ENCODE measurements at regions not wholly inside any gene's neighbourhood (a gene's known extent, or its start where the extent isn't known, plus 50 kb on each side); places are given as distances from the start of the nearest gene placed in this dataset.

- in situ Hi-C loops (cut with MboI; ENCODE audit: low sequenced_read_pairs), result no loop called here
These were observed 242.6 kb upstream of the ARID1B start for GRCh38 chr6:156534594-156534993.

DNA sequence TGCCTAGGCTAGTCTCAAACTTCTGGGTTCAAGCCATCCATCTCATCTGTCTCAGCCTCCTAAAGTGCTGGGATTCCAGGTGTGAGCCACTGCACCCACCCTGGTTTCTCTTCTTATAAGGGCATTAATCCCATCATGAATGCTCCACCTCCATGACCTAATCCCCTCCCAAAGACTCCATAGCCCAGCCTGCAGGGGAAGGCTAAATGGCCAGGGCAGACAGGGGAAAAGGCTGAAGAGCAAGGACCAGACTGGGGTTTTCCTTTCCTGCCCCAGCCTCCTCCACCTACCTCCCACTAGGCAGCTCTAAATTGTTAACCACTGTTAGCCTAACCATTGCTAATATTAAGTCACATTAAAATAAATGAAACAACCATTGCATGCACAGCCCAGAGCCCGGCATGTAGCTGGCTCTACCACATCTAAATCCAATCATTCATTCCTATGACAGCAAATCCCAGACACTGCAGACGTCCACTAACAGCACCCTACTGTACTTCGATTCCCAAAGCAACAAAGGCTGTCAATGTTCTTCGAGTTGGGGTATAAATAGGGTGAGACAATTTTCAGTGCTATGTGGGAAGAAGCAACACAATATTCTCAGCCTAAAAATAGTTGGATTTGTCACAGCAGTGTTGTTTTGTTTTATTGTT lies 243.2 kb upstream of the ARID1B start:
- in situ Hi-C loops (cut with MboI; ENCODE audit: low sequenced_read_pairs), result no loop called here

DNA sequence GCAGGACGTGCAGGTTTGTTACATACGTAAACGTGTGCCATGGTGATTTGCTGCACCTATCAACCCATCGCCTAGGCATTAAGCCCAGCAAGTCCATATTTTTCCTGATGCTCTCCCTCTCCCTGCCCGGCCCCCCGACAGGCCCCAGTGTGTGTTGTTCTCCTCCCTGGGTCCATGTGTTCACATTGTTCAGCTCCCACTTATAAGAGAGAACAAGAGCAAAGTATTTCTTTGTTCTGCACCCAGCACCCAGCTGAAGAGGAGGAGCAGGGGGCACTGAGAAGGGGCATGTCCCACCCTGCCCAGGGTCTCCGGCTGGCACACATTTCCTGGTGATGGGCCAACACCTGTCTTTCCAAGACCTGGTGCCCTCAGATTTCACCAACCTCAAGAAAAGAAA lies 251.1 kb upstream of the ARID1B start:
- in situ Hi-C loops (cut with MboI; ENCODE audit: low sequenced_read_pairs), result no loop called here

DNA sequence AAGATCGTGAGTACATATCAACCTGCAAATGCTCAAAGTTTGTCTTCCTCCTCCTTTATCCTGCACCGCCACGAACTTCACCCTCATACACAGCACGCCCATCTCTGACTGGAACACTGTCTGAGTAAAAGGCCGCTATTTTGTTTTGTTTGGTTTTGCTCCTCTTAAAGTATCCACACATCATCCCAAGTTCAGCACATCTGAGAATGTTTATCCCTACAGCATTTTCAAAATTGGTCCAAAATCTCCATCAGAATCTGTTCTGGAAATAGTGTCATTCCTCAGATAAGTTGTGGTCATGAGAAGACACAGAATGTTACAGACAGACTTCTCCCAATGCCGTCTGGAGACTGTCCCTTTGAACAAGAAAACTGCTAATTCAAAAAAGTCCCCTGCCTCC lies 251.6 kb upstream of the ARID1B start:
- in situ Hi-C loops (cut with MboI; ENCODE audit: low sequenced_read_pairs), result no loop called here

DNA sequence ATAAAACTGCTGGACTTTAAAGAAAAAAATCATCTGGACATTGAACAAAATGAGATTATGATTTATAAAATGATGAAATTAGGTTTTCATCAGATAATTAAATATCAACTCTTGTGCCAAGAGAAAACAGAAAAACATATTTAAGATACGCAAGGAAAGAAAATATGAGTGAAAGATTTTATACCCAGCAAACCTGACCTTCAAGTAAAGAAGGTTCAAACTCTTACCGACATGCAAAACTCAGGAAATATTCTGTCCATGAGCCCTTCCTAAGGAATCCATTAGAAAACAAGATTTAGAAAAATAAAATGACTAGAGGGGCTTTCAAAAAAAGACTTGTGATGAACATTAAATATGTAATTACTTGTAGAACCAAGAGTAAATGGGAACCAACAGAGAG lies 257.2 kb upstream of the ARID1B start:
- in situ Hi-C loops (cut with MboI; ENCODE audit: low sequenced_read_pairs), result no loop called here

DNA sequence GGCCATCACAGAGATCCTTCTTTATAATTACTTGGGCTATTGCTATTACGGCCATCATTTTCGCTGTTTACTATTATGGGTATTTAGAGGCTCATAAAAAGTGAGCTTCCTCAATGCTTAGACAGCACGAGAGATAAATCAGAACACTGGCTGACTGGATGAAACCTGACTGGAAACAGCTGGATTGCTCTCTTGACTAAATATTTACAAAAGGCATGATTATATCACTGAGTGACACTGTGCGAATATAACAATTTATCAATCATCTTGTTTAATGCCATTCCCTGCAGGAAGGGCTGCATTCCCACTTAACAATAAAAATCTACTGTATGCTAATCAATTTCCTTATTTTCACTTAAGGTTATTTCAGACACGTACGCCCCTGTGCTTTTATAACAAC lies 260.1 kb upstream of the ARID1B start:
- in situ Hi-C loops (cut with MboI; ENCODE audit: low sequenced_read_pairs), result no loop called here

GRCh38 chr6:156515242-156515641 lies 261.9 kb upstream of the ARID1B start:
- in situ Hi-C loops (cut with MboI; ENCODE audit: low sequenced_read_pairs), result no loop called here

DNA sequence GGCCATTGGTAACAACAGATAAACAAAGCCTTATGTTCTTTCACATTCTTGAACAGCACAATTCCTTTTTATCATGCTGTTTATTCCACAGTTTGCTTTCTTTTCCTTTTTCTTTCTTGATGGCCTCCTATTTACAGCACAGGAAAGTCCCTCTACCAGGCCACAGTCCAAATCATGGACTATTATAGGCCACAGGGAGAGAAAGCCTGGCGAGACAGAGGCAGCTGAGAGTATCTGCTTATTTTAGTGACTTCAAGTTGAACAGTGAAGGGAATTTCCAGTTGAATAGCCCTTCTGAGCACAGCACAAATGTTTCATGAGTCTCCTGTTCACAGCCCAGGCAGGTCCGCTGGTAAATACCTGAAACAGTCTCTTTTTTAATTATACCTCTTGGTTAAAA lies 263.7 kb upstream of the ARID1B start:
- in situ Hi-C loops (cut with MboI; ENCODE audit: low sequenced_read_pairs), result no loop called here

GRCh38 chr6:156511570-156511969 lies 265.6 kb upstream of the ARID1B start:
- in situ Hi-C loops (cut with MboI; ENCODE audit: low sequenced_read_pairs), result no loop called here

- in situ Hi-C loops (cut with MboI; ENCODE audit: low sequenced_read_pairs), result no loop called here
These were observed 266.1 kb upstream of the ARID1B start for GRCh38 chr6:156511051-156511450.

DNA sequence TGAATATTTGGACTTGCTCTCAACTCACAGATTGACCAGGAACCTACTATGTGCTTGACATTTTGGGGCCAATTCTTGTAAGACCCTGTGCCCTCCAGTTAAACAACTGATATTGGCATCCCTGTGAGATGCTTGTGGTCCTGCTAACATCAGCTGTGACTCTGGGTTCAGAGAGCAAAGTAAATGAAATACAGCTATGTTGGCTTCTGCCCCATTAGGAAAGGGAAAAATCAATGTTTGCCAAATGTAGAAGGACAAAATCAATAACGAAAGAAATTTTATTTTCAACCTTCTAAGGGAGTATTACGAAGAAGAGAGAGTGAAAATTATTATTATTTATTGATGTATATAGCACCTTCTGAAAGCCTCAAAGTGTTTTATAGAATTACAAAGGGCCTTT lies 266.9 kb upstream of the ARID1B start:
- in situ Hi-C loops (cut with MboI; ENCODE audit: low sequenced_read_pairs), result no loop called here

DNA sequence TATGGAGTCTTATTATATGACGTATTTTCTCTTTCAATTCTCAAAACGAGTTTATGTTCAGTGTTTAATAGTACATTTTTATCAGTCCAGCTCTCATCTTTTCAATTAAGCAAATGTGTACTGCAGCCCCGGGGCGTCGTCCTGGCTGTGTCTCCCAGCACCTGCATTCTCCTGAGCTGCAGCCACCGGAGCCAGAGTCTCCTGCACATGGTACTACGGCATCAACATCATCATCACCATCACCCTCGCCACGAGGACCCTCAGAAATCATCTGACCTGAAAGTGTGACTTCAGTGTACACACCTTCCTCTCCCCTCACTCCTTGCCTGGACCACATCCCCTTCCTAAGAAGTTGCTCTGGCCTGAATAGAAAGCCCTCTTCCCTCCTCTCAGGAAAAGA lies 267.7 kb upstream of the ARID1B start:
- in situ Hi-C loops (cut with MboI; ENCODE audit: low sequenced_read_pairs), result no loop called here

- in situ Hi-C loops (cut with MboI; ENCODE audit: low sequenced_read_pairs), result no loop called here
These were observed 268.3 kb upstream of the ARID1B start for GRCh38 chr6:156508923-156509322.

DNA sequence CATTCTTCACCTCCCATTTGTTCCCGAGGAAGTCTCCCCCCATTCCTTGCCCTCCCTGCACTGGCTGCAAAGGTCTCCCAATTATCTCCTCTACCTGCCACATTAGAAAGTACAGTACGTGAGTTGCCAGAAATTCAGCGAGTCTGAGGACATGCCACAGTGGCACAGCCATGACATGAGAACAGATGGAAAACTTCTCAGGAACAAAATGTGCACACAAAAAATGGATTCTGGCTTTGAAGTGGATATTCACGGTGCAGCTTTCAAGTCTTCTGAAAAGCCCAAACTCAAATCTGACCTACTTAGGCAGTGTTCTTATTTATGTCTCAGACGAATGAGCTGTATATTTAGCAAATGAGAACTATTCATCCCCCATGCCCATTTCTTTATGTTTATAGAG lies 269.1 kb upstream of the ARID1B start:
- in situ Hi-C loops (cut with MboI; ENCODE audit: low sequenced_read_pairs), result no loop called here

DNA sequence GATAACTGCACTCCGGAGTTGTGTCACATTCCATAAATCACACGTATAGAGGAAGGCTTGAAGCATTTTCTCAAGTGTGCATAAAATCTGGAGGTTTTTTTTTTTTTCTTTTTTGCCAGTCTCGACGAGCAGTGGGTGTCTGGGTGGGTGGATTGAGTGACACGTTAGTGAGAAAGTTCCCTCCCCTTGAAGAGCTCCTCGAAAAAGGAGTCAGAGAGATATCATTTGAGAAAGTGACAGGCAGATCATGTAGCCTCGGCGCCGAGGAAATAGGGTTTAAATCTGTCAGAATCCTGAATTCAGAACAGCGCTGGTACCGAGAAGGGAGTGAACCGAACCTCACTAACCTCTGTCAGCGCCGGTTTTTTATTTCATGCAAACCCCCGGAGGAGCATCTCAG lies 269.5 kb upstream of the ARID1B start:
- in situ Hi-C loops (cut with MboI; ENCODE audit: low sequenced_read_pairs), result no loop called here

DNA sequence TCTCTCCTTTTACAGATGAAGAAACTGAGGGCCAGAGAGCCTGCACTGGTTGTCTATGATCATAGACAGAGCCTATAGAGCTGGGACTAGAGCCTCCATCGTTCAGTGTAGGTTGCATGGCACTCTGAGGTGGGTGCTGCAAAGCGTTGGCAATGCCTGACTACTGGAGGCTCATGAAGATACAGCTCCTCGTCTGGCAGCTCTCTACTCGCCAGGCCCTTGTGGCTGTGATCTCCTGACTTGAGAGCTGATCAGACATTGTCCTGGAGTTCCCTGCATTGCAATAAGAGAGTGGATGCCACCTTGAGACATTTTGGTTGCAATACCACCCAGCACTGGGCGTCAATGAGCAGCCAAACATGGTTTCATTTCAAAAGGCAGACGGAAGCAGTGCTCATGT lies 270.1 kb upstream of the ARID1B start:
- in situ Hi-C loops (cut with MboI; ENCODE audit: low sequenced_read_pairs), result no loop called here

GRCh38 chr6:156502969-156503504 lies 274.1 kb upstream of the ARID1B start:
- in situ Hi-C loops (cut with MboI; ENCODE audit: low sequenced_read_pairs), result no loop called here

DNA sequence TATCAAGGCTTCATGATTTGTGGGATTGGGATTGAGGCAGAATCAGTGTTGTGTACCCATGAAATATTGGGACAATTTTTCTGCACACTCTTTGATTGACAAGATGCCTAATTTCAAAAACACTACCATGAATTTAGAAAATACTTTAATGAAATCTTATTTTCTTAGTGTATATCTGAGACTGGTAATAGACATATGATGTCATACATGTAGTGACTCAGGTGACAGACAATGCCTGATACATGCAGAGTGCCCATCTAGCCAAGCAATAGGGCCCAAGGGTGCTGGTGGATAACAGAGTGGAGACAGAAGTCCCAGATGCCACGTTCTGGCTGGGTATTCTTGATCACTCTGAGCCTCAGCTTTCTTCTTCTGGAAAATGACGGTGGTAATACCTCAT lies 279.6 kb upstream of the ARID1B start:
- in situ Hi-C loops (cut with MboI; ENCODE audit: low sequenced_read_pairs), result no loop called here

GRCh38 chr6:156487877-156488276 lies 289.3 kb upstream of the ARID1B start:
- in situ Hi-C loops (cut with MboI; ENCODE audit: low sequenced_read_pairs), result no loop called here

- in situ Hi-C loops (cut with MboI; ENCODE audit: low sequenced_read_pairs), result no loop called here
These were observed 292.0 kb upstream of the ARID1B start for GRCh38 chr6:156485150-156485549.

- in situ Hi-C loops (cut with MboI; ENCODE audit: low sequenced_read_pairs), result no loop called here
These were observed 302.6 kb upstream of the ARID1B start for GRCh38 chr6:156474507-156475120.

GRCh38 chr6:156471000-156471399 lies 306.2 kb upstream of the ARID1B start:
- in situ Hi-C loops (cut with MboI; ENCODE audit: low sequenced_read_pairs), result no loop called here
